Motor neuron (in vitro differentiated cells): ENCODE measurements at regions not wholly inside any gene's neighbourhood (a gene's known extent, or its start where the extent isn't known, plus 50 kb on each side); places are given as distances from the start of the nearest gene placed in this dataset.
"Not testable (repeated sequence)": the region's sequence is repeated elsewhere in the genome, so short reads cannot be mapped to it uniquely, and the experiment has no call there.

Experiments
- ATAC-seq, 8 experiments: fragments of 200-7000 bp; cut with Tn5 transposase; replicated peaks in 6 of 8; 2 replicates each; pipeline ENCODE4 v1.8.0; 2021; ENCODE audit warnings: mild to moderate bottlenecking in 8 of 8, moderate library complexity in 8 of 8
- H3K27ac ChIP-seq, 2 donors: fragments of 250-450 bp; sonication (Bioruptor Pico); 2 replicates each; pipeline ENCODE4 v1.9.0; 2021; ENCODE audit warnings: antibody characterized with exemption in 2 of 2, mild to moderate bottlenecking in 2 of 2, moderate library complexity in 1 of 2
- H3K4me1 ChIP-seq, 2 donors: fragments of 250-450 bp; sonication (Bioruptor Pico); replicated peaks in 1 of 2; 2 replicates each; pipeline ENCODE4 v1.6.1; 2021; ENCODE audit warnings: antibody characterized with exemption in 2 of 2, mild to moderate bottlenecking in 2 of 2, moderate library complexity in 1 of 2
- H3K4me3 ChIP-seq, 5 donors: fragments of 250-450 bp; sonication (Bioruptor Pico); 2 replicates each; pipeline ENCODE4 v1.9.0; 2021; ENCODE audit warnings: antibody characterized with exemption in 5 of 5, mild to moderate bottlenecking in 5 of 5, moderate library complexity in 4 of 5
- WGBS, 10 experiments: fragments of 450-650 bp; shearing (Covaris generic); methylation state at CpG; one replicate each; pipeline ENCODE4 v1.0.0; 2022; 5-methylcytosine and 5-hydroxymethylcytosine counted together
- in situ Hi-C, 9 experiments: fragments of 400-800 bp; cut with MboI; loops; one replicate each; pipeline ENCODE4 v1.15.0; 2021; ENCODE audit warnings: low sequenced_read_pairs in 9 of 9, low pct_unique_long_range_greater_than_20kb in 2 of 9; ENCODE audit not compliant: unreplicated experiment in 9 of 9

GRCh38 chr4:71220848-71221247 lies 118.0 kb upstream of the SLC4A4 start:
- ATAC-seq, result not testable (repeated sequence)
- in situ Hi-C loops, result loop anchor here in 2 of 9 experiments (10.0 to 25.0 kb wide), 2 partner anchors 491 to 494 kb away; no protein-coding TSS in a partner anchor

GRCh38 chr4:71221510-71222466 lies 117.0 kb upstream of the SLC4A4 start:
- no peak for ATAC-seq
- no peaks in the 10 kb centered on the region for H3K4me1 ChIP-seq
- in situ Hi-C loops, result loop anchor here in 2 of 9 experiments (10.0 to 25.0 kb wide), 2 partner anchors 491 to 493 kb away; no protein-coding TSS in a partner anchor
- no peak overlapping the region for H3K27ac ChIP-seq
- no peak overlapping the region for H3K4me3 ChIP-seq
- 17 to 100% (median 66%) methylated on average over 2 to 5 of the region's 6 CpGs for WGBS, 10 experiments

More at GRCh38 chr4:71220848-71221247, 118.0 kb upstream of the SLC4A4 start:
- H3K27ac ChIP-seq, H3K4me1 ChIP-seq, H3K4me3 ChIP-seq: not testable (repeated sequence)
- WGBS, 10 experiments, result 60 to 100% (median 93%) methylated on average over 1 to 4 of the region's 4 CpGs

- no peaks in the 10 kb centered on the region for H3K4me1 ChIP-seq
- no peak for ATAC-seq
- no peak overlapping the region for H3K4me3 ChIP-seq
- no peak overlapping the region for H3K27ac ChIP-seq
- in situ Hi-C loops, result loop anchor here in 2 of 9 experiments (10.0 to 25.0 kb wide), 2 partner anchors 490 to 492 kb away; no protein-coding TSS in a partner anchor
- 20 to 100% (median 90%) methylated on average over 1 to 2 of the region's 2 CpGs; no CpG with 5 or more reads in 1 of the 10 experiments for WGBS, 10 experiments
These were observed 116.2 kb upstream of the SLC4A4 start for GRCh38 chr4:71222661-71223060.

GRCh38 chr4:71229477-71230270 lies 109.1 kb upstream of the SLC4A4 start:
- peaks cover 18 to 22% of the 10 kb centered on the region in 2 donors for H3K4me1 ChIP-seq
- no peak overlapping the region for H3K27ac ChIP-seq
- in situ Hi-C loops, result loop anchor here in 1 of 9 experiments (10.0 kb wide), 1 partner anchor 485 kb away; no protein-coding TSS in a partner anchor
- 0 to 34% (median 7%) methylated on average over 2 to 8 of the region's 9 CpGs; no CpG with 5 or more reads in 3 of the 10 experiments for WGBS, 10 experiments
- peak overlapping the region; percentile 12 to 27 (median 21) for H3K4me3 ChIP-seq
- ATAC-seq, result peak; percentile 63 to 81 (median 71)

GRCh38 chr4:71230271-71231128 lies 108.3 kb upstream of the SLC4A4 start:
- in situ Hi-C loops, result no loop called here
- no peak overlapping the region for H3K27ac ChIP-seq
- ATAC-seq, result peak in 5 of 8 experiments; percentile 32 to 54 (median 37)
- WGBS, 10 experiments, result 11 to 80% (median 45%) methylated on average over 1 to 10 of the region's 11 CpGs
- peaks cover 18 to 24% of the 10 kb centered on the region in 2 donors for H3K4me1 ChIP-seq
- no peak overlapping the region for H3K4me3 ChIP-seq

GRCh38 chr4:71231129-71232055 lies 107.4 kb upstream of the SLC4A4 start:
- peak in 7 of 8 experiments; percentile 58 to 86 (median 69) for ATAC-seq
- H3K27ac ChIP-seq, result peak overlapping the region in 1 of 2 donors; percentile 2
- H3K4me3 ChIP-seq, result no peak overlapping the region
- in situ Hi-C loops, result no loop called here
- 33 to 100% (median 60%) methylated on average over 1 to 5 of the region's 14 CpGs for WGBS, 10 experiments
- peaks cover 18 to 31% of the 10 kb centered on the region in 2 donors for H3K4me1 ChIP-seq

- no peak for ATAC-seq
- Histone ChIP-seq H3K4me3 (no peak overlapping the region), H3K27ac (no peak overlapping the region), H3K4me1 (peaks cover 18 to 31% of the 10 kb centered on the region in 2 donors)
- 0 to 100% (median 66%) methylated on average over 1 of the region's 1 CpG; no CpG with 5 or more reads in 2 of the 10 experiments for WGBS, 10 experiments
- in situ Hi-C loops, result no loop called here
These were observed 106.8 kb upstream of the SLC4A4 start for GRCh38 chr4:71232056-71232430.

- WGBS, 10 experiments, result 33 to 100% (median 80%) methylated on average over 1 of the region's 1 CpG; no CpG with 5 or more reads in 3 of the 10 experiments
- Histone ChIP-seq H3K27ac (no peak overlapping the region), H3K4me1 (peaks cover 18 to 31% of the 10 kb centered on the region in 2 donors), H3K4me3 (no peak overlapping the region)
- in situ Hi-C loops, result no loop called here
- no peak for ATAC-seq
These were observed 106.0 kb upstream of the SLC4A4 start for GRCh38 chr4:71232846-71233245.

GRCh38 chr4:71235311-71236201 lies 103.3 kb upstream of the SLC4A4 start:
- no peak overlapping the region for H3K27ac ChIP-seq
- peaks cover 11 to 23% of the 10 kb centered on the region in 2 donors for H3K4me1 ChIP-seq
- no peak overlapping the region for H3K4me3 ChIP-seq
- 8 to 75% (median 47%) methylated on average over 1 to 10 of the region's 12 CpGs for WGBS, 10 experiments
- in situ Hi-C loops, result no loop called here
- ATAC-seq, result peak; percentile 23 to 74 (median 58)

GRCh38 chr4:71236226-71236625 lies 102.6 kb upstream of the SLC4A4 start:
- Histone ChIP-seq H3K27ac (no peak overlapping the region), H3K4me3 (no peak overlapping the region), H3K4me1 (peaks cover 6 to 16% of the 10 kb centered on the region in 2 donors)
- ATAC-seq, result no peak
- WGBS, 10 experiments, result 83 to 100% (median 96%) methylated on average over 1 to 4 of the region's 4 CpGs; no CpG with 5 or more reads in 4 of the 10 experiments
- in situ Hi-C loops, result no loop called here
